A673 (cell line): ENCODE measurements at regions not wholly inside any gene's neighbourhood (a gene's known extent, or its start where the extent isn't known, plus 50 kb on each side); places are given as distances from the start of the nearest gene placed in this dataset.
"Not testable (repeated sequence)": the region's sequence is repeated elsewhere in the genome, so short reads cannot be mapped to it uniquely, and the experiment has no call there.

Experiments
- BruUV-seq: library from RNA; stranded (reverse); fragments of 400-500 nt; replicated peaks from 2 replicates; lab custom pipeline; 2021; lab: Mats Ljungman, UMichigan
- CTCF ChIA-PET: fragments of 300-600 bp; sonication (Branson Sonifier 250); formaldehyde crosslinking; loops from one replicate; lab custom pipeline; 2022; ENCODE audit warnings: antibody characterized with exemption; lab: Charles Lee
- POLR2A ChIA-PET: fragments of 300-600 bp; sonication (Branson Sonifier 250); formaldehyde crosslinking; loops from one replicate; lab custom pipeline; 2022; ENCODE audit warnings: antibody characterized with exemption; ENCODE audit not compliant: low non-redundant PET; lab: Charles Lee
- DNase-seq: peaks from one replicate; pipeline ENCODE4 v3.0.0-alpha.2; 2015; ENCODE audit warnings: low spot score
- H3K27ac ChIP-seq: fragments of 200-600 bp; sonication (generic); 2 replicates; pipeline ENCODE4 v1.5.1; 2016; ENCODE audit warnings: mixed run types, low read depth, mild to moderate bottlenecking, mixed read lengths, antibody characterized with exemption, low read length; ENCODE audit not compliant: poor library complexity, severe bottlenecking
- H3K27me3 ChIP-seq: fragments of 200-600 bp; sonication (generic); replicated peaks from 2 replicates; pipeline ENCODE4 v1.6.1; 2017; ENCODE audit warnings: mixed run types, low read depth, mild to moderate bottlenecking, mixed read lengths, antibody characterized with exemption, low read length; ENCODE audit not compliant: insufficient read depth, poor library complexity
- H3K36me3 ChIP-seq: fragments of 200-600 bp; sonication (generic); 2 replicates; pipeline ENCODE4 v1.6.1; 2016; ENCODE audit warnings: mixed run types, mild to moderate bottlenecking, mixed read lengths, antibody characterized with exemption, low read length; ENCODE audit not compliant: insufficient read depth, poor library complexity, severe bottlenecking
- H3K4me1 ChIP-seq: fragments of 200-600 bp; sonication (generic); 2 replicates; pipeline ENCODE4 v1.6.1; 2017; ENCODE audit warnings: mixed run types, mild to moderate bottlenecking, mixed read lengths, antibody characterized with exemption, low read length; ENCODE audit not compliant: insufficient read depth, poor library complexity, severe bottlenecking
- H3K4me3 ChIP-seq: fragments of 200-600 bp; sonication (generic); 2 replicates; pipeline ENCODE4 v1.5.1; 2016; ENCODE audit warnings: low read depth, mixed run types, mild to moderate bottlenecking, mixed read lengths, low read length; ENCODE audit not compliant: poor library complexity, severe bottlenecking
- H3K9me3 ChIP-seq: fragments of 200-600 bp; sonication (generic); 2 replicates; pipeline ENCODE4 v1.6.1; 2016; ENCODE audit warnings: mixed run types, low read depth, mild to moderate bottlenecking, mixed read lengths, antibody characterized with exemption, low read length; ENCODE audit not compliant: poor library complexity, severe bottlenecking
- intact Hi-C: fragments of 100-400 bp; cut with micrococcal nuclease; formaldehyde crosslinking; loops from one replicate; pipeline ENCODE4 v1.10.0; 2022; ENCODE audit not compliant: unreplicated experiment
- TF ChIP-seq, protein P1 (sequence below): fragments of 300-800, 200-600 bp; sonication (generic); conservative IDR thresholded peaks from 2 replicates; pipeline ENCODE4 v1.5.1; 2017; ENCODE audit warnings: low read depth, mild to moderate bottlenecking, antibody characterized with exemption, low read length, moderate library complexity, mixed read lengths

DNA sequence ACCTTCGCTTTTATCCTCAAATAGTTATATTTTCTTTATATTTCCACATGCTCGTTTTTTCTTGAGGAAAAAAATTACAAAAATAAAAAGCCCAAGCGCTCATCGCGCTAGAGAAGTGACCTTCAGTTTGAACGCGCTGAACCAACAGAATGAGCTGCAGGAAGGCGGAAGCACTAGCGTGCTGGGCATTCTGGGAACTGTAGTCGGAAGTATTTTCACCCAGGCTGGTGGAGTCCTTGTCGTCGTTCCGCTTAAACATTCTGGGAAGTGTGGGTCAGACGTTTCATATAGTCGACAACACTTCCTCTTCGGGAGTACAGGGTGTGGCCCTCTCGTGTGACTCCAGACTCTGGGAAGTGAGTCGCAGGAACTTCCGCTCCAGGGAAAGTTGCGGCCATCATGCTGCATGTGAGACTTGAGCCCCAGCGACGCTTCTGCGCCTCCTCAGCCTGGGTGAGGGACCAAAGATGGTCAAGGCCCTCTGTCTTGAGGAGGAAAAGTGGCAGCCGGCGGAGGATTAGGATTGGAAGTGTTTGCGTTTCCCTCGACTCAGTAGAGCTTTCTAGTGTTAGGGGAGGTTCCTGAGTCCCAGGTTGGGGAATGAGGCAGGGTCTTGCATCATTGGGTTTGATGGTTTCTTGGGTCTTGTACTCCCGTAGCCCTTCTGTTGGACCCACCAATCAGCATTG lies 84.1 kb upstream of the GPR39 start:
- intact Hi-C loops, H3K9me3 ChIP-seq, H3K4me1 ChIP-seq, H3K27me3 ChIP-seq, H3K4me3 ChIP-seq, BruUV-seq, CTCF ChIA-PET, H3K27ac ChIP-seq, DNase-seq, H3K36me3 ChIP-seq, POLR2A ChIA-PET: not testable (repeated sequence)

DNA sequence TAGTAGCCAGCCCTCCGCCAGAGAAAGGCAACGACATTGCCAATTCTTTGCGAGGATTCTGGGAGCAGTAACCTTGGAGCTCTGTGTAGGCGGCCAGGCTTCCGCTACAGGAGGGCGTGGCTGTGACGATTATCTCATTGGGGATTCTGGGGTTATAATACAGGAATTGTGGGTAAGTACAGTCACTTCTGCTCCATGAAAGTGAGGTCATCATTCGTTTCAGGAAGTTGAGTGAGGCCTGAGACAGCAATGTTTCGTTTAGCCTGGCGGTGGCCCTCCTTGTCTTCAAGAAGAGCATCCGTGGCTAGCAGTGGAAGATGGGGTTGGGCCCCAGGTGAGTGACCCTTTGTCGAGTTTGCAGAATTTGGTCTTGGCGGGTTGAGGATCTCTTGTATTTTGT lies 79.5 kb upstream of the GPR39 start:
- BruUV-seq, POLR2A ChIA-PET, H3K4me3 ChIP-seq, H3K27ac ChIP-seq, H3K36me3 ChIP-seq, H3K27me3 ChIP-seq, intact Hi-C loops, H3K9me3 ChIP-seq, DNase-seq, H3K4me1 ChIP-seq, CTCF ChIA-PET: not testable (repeated sequence)

DNA sequence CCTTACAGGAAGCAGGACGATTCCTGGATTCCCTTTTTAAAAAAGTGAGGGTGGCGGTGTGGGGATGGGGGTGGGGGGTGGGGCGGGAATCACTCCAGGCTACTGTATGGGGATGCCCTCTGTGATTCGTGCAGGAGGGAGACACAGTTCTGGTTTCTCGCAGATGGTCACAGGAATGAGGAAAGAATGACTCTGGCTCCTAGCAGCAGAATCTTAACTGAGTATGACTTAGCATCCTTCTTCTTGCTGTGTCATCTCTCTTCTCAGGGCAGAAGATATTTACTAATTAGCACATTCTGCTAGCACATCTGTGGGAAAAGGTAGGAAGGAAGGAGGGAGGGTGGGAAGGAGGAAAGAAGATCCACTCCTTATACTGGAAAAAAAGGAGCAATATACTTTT lies 78.8 kb upstream of the GPR39 start:
- H3K27ac ChIP-seq, BruUV-seq, H3K4me3 ChIP-seq, H3K36me3 ChIP-seq, H3K27me3 ChIP-seq, H3K4me1 ChIP-seq, intact Hi-C loops, H3K9me3 ChIP-seq, DNase-seq, POLR2A ChIA-PET, CTCF ChIA-PET: not testable (repeated sequence)

DNA sequence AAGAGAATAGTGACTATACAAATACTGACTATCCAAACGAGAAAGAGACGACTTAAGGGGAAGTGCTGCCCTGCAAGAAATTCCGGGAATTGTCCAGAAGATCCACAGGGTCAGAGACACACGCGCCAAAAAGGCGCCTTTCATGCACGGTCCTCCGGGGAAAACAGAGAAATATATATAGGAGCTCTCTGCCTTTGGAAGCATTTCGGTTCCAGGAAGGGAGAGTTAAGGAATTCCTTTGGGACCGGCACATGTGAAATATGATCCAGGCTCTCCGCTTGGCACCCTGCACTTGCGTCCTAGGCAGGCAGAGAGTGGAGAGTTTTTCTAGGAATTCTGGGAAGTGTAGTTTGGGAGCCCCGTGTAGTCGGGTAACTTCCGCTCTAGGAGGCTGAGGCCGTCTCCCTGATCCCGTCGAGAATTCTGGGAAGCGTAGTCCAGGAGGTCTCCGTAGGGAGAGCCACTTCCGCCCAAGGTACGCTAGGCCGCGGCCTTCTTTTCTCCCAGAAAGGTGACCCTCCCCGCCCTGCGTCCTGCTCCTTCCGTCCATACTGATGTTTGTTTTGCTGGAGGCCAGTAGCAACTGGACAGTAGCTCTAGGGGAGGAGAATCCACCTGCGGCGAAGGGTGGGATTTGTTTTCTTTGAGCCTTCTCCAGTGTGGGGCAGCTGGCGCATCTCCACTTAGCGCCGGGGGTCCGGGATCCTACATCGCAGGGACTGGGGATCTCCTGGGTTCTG lies 69.4 kb upstream of the GPR39 start:
- Histone ChIP-seq H3K4me3 (peak overlapping the region; percentile 50), H3K27ac (peak overlapping the region; percentile 79)
- H3K36me3 ChIP-seq, H3K27me3 ChIP-seq, H3K4me1 ChIP-seq, H3K9me3 ChIP-seq, CTCF ChIA-PET, BruUV-seq, POLR2A ChIA-PET: not testable (repeated sequence)
- intact Hi-C loops: loop anchor here (10.0 kb wide), 1 partner anchor 318 kb away; no protein-coding TSS in a partner anchor
- peak; percentile 86 for DNase-seq

- peak; percentile 78 for DNase-seq
- POLR2A ChIA-PET, H3K4me1 ChIP-seq, H3K27ac ChIP-seq, H3K9me3 ChIP-seq, H3K36me3 ChIP-seq, H3K4me3 ChIP-seq, H3K27me3 ChIP-seq, BruUV-seq: not testable (repeated sequence)
- TF ChIP-seq, protein P1, sequence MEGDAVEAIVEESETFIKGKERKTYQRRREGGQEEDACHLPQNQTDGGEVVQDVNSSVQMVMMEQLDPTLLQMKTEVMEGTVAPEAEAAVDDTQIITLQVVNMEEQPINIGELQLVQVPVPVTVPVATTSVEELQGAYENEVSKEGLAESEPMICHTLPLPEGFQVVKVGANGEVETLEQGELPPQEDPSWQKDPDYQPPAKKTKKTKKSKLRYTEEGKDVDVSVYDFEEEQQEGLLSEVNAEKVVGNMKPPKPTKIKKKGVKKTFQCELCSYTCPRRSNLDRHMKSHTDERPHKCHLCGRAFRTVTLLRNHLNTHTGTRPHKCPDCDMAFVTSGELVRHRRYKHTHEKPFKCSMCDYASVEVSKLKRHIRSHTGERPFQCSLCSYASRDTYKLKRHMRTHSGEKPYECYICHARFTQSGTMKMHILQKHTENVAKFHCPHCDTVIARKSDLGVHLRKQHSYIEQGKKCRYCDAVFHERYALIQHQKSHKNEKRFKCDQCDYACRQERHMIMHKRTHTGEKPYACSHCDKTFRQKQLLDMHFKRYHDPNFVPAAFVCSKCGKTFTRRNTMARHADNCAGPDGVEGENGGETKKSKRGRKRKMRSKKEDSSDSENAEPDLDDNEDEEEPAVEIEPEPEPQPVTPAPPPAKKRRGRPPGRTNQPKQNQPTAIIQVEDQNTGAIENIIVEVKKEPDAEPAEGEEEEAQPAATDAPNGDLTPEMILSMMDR: peak; percentile 63
- intact Hi-C loops: loop anchor here (10.0 kb wide), 1 partner anchor 316 kb away; no protein-coding TSS in a partner anchor
- CTCF ChIA-PET: interaction anchor here (0.6 to 0.9 kb wide), 4 partner anchors 99 to 320 kb away, joined by 3 to 7 read pairs (median 4); no protein-coding TSS in a partner anchor
These were observed 67.4 kb upstream of the GPR39 start for GRCh38 chr2:132349092-132349687.

DNA sequence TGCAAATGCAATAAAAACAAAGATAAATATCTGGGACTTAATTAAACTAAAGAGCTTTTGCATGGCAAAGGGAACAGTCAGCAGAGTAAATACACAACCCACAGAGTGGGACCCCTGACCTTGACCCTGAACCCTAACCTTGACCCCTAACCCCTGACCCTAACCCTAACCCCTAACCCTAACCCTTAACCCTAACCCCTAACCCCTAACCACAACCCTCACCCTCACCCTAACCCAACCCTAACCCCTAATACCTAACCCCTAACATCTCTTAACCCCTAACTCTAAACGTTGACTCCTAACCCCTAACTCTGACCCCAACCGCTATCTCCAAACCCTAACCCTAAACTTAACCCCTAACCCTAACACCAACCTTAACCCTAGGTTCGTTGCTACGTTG lies 64.9 kb upstream of the GPR39 start:
- H3K27ac ChIP-seq, H3K9me3 ChIP-seq, CTCF ChIA-PET, DNase-seq, POLR2A ChIA-PET, BruUV-seq, H3K36me3 ChIP-seq, H3K27me3 ChIP-seq, H3K4me1 ChIP-seq: not testable (repeated sequence)
- peak overlapping the region; percentile 49 for H3K4me3 ChIP-seq
- intact Hi-C loops: loop anchor here (10.0 kb wide), 1 partner anchor 1493 kb away; no protein-coding TSS in a partner anchor
